Fibroblast of skin of right biceps (primary cell): ENCODE measurements at regions not wholly inside any gene's neighbourhood (a gene's known extent, or its start where the extent isn't known, plus 50 kb on each side); places are given as distances from the start of the nearest gene placed in this dataset.
A peak's percentile ranks its signal among the peaks of the same experiment; 100 is the strongest.

Source experiments
- DNase-seq: peaks from one replicate; pipeline ENCODE4 v3.0.0-alpha.2; 2013

DNA sequence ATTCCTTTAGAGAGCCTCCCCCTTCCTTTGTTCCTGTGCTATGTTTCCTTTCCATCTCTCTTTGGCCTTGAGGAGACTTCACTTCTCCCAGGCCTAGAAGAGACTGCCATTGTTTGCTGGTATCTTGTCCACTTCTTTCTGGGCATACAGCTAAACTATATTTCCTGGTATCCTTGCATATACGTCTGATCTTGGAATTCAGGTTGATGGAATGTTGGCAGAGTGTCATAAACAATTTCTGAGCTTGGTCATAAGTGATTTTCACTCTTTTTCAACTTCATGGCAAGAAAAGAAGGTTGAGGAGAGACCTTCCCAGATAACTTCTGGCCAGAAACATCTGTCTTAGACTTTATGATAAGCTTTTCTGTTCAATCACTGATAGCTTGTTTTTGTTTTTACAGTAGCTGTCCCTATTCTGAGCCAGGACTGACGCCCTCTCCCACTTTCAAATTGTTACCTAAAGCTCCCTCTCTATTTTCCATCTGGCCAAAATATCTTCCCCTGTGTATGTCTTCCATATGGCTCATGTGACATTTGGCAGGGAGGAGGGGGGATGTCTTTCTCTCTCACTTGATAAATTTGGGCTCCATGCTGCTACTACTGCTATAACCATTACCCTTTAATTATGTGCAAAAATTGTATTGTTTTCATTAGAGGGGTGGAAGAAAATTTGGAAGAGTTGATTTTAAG, 457.0 kb downstream of the ADAMTS20 start:
- peak; percentile 35 for DNase-seq

DNA sequence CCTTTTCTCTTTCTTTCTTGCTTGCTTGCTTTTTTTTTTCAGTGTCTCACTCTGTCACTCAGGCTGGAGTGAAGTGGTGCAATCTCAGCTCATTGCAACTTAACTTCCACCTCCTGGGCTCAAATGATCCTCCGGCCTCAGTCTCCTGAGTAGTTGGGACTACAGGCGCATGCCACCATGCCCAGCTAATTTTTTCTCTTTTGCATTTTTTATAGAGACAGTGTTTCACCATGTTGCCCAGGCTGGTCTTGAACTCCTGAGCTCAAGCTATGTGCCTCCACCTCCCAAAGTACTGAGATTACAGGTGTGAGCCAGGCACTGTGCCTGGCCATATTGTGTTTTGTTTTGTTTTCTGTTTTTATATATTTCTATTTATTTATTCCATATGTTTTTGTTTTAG, 461.0 kb downstream of the ADAMTS20 start:
- DNase-seq, result no peak

DNA sequence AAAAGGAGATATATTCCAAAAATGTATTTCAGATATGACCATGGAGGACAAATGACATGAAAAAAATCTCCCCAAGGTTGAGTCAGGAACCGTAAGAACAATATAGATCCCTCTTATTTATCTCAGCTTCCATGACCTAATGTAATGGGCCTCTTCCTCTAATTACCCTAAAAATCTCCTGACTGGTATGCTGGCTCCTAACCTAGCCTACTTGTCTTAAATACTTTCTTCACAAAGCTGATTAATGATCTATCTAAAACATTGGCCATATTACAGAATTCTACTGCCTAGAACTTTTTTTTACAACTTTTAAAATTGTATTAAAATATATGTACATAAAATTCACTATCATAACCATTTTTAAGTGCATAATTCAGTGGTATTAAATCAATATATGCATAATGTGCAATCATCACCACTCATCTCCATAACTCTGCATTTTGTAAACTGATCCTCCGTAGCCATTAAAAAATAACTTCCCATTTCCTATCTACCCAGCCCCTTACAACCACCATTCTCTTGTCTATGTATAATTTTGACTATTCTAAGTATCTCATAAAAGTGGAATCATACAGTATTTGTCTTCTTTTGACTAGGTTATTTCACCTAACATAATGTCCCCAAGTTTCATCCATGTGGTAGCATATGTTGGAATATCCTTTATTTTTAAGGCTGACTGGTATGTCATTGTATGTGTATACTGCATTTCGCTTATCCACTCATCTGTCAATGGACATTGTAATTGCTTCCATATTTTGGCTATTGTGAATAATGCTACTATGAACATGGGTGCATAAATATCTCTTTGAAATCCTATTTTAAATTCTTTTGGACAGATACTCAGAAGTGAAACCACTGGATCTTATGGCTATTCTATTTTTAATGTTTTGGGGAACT, 464.6 kb downstream of the ADAMTS20 start:
- DNase-seq, result no peak

DNA sequence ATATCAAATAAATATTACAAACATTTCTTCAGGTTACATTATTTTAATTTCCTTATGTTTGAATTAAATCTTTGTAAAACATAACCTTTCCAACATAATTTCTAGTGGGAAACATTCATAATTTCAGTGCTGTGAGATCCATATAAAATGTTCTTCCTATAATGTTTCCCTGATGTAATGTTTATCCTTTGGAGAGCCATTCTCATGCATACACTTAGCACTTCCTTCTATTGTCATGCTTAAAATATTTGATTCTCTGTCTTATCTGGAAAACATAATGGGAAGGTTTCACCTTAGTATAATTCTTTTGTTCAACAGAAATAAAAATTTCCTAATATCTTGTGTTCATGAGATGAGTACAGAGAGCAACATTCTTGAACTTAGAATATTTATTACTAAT, 472.5 kb downstream of the ADAMTS20 start:
- no peak for DNase-seq

DNA sequence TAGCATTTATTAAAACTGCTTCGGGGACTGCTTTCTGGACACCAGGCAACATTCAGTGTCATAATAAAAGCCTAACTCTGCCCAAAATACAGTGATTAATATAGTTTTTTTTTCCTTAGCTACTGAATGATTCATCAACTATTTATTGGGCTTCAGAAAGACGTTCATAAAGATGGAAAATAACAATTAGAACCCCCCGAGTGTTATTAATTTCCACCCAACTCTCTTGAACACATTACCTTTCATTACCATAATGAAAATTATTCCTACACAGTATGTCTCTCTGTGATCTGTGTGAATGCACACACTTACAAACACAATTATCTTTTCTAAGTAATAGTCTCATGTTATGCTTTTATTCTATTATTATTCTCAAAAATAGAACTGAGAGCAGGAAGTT, 473.0 kb downstream of the ADAMTS20 start:
- DNase-seq, result no peak

DNA sequence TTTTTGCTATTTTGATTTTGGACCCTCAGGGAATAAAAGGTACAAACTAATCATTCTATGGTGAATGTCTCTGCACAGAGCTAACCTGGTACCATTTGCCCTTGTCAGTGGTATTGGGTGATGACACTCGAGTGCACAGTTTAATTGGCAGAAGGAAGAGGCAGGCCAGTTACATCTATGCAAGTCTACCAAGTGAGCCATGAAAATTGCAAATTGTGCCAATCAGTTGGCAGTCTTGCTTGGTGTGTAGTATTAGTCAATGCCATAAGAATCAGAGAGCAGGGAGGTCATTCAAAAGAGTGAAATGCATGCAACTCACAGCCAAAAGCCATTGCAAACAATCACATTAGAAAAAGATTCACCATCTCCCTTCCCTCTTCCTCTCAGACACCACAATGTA, 479.6 kb downstream of the ADAMTS20 start:
- DNase-seq, result no peak

DNA sequence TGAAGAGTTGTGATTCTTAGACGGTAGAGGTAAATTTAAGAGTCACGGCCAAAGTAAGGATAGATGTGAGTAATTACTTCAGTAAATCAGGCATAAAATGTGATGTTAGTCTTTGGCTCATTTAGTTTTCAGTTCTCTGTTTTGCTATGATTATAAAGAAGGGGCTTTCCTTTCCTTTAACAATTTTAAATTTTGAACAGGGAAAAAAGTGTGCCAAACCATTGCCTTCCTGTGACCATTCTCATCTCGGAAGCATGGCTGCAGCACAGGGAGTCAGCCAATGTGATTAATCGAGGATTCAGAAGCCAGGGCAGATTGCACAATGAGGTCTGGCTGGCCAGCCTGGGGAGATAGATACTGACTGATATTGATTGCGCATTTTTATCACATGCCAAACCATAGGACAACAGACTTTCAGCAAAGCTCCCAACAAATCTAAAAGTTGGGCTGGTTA, 480.2 kb upstream of the PRICKLE1 start:
- DNase-seq, result peak; percentile 14

DNA sequence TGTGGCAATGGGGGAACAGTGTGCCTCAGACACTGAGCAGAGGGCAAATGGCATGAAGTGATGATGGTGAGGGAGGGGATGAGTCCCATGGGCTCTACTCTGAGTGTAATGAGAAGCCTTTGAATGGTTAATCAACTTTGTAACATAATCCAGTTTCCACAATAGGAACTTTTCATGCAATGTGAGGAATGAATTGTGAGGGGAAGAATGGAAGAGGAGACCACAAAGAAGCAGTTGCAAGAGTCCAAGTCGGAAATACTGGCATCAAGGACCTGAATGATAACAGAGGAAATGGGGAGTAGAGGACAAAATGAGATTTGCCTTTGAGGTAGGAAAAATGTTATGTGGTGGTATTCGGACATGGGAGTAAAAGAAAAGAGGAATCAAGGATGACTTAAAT, 476.9 kb upstream of the PRICKLE1 start:
- no peak for DNase-seq

DNA sequence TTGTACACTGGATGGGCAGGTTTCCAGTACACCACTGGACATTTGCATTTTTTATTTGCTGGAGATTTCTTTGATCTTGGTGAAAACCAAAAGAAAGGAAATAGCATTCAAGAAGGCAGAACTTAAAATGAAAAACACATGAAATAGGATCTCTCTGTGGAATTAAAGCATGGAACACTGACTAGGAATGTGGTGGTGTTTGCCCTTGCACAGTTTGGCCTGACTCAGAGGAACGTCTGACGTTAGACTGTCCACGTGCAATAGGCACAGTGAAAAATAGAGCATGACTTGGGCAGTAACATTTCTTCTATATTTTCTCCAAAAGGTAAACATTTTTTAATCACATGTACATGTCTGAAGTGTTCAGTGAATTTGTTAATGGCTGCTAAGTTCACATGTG, 474.1 kb upstream of the PRICKLE1 start:
- DNase-seq, result peak; percentile 63

DNA sequence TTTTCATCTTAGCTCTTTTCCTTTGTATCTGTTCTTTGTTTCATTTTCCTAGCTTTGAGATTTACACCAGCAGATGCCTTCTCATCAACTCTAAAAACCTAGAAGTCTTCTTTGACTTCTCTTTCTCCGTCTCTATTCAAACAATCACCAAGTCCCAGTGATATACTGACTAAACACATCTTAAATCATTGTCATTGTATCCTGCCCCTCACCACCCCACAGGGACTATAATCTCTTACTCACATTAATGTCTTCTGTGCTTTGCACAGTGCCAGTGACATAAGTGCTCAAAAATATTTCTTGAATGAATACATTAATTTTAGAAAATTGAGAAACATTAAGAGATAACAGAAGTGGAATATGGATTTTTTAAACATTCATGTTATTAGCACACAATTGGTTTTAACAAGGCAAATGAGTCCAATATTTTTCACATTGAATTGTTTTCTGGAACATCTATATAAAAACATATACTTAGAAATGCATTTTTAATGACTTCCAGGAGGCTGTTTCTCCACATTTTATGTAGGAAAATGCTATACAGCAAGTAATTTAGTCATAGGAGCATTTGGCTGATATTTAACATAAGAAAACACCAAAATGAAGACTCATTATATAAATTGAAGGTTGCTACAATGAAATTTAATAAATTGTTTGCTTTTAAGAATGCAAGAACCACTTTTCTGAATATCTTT, 472.8 kb upstream of the PRICKLE1 start:
- DNase-seq, result peak; percentile 35

DNA sequence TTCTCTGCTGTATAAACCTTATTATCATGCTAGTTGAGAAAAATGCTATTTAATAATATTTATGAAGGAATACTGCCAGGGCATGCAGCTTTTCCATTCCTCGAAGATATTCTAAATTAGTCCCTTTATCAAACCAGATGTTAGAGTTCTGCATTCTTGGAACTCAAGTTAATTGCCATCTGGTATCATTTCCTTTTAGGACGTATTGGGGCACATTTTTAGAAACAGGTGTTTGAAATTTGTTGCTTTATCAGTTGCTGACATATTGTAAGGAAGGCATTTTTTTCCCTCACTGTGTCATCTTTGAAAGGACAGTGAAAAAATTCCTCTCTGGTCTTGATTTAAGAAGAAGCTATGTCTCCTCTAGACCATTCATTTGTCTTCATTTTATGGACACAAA, 471.2 kb upstream of the PRICKLE1 start:
- no peak for DNase-seq

DNA sequence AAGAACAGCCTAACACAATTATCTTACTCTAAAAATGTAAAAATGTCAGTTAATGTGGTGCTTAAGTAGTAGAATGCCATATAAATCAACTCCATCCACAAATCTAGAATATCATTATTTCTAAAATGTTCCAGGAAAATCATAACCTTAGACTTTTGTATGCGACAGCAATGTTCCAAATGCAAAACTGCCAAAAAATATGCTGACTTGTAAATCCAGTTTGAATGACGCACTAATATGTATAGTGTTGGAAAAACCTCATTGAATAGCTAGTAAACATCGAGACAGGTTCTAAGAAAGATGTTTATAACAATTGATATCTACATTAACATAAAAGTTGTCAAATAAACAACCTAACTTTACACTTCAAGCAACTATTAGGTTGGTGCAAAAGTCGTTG, 469.1 kb upstream of the PRICKLE1 start:
- no peak for DNase-seq

DNA sequence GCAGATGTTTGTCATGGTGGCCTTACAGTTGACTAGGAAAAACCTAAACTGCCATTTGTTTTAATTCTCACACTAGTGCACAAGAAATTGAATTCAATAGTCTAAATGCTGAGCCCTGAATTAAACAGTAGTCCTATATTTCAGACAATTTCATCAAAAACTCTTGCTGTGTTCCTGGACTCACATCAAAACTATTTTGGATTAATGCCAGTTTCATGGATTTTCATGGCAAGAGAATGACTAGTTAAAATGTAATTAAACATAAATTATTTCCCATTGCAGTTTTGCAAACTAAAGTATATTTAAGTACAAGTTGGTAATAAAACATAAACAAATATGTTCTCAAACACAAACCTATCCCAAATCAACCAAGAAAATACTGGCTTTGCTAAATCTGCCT, 468.0 kb upstream of the PRICKLE1 start:
- DNase-seq, result peak; percentile 49

DNA sequence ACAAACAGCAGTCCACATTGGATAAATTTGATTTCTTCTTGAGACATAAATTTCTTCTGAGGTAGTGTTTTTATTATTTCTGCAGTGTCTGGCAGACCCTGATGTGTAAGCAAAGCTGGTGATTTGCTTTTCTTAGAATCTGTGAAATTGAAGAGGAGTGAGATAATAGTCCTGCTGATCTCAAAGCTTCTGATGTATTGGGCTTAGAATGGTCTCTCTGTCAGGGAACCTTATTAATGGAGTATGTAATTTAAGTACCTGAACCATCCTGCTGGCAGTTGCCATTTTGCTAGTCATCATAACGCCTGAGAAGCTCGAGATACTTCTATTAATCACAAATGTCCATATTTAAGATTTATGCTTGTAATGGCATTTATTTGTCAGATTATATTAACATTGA, 464.5 kb upstream of the PRICKLE1 start:
- no peak for DNase-seq

DNA sequence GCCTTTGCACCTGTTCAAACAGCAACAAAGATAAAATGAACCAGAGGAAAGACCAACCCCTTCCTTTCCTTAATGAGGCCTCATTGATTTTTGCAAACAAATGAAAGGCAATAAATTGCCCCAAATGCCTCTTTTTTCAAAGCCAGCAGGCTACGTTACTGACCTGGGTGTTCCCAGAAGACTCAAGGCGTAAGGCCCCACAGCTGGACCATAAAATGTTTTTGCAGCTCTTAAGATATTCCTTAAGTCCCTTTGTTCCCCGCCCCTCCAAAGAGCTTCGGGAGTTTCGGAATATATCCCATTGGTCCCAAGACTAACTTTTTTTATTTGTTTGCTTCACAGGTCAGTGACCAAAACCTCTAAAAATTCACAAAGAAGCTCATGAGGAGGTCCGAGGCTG, 462.9 kb upstream of the PRICKLE1 start:
- no peak for DNase-seq

DNA sequence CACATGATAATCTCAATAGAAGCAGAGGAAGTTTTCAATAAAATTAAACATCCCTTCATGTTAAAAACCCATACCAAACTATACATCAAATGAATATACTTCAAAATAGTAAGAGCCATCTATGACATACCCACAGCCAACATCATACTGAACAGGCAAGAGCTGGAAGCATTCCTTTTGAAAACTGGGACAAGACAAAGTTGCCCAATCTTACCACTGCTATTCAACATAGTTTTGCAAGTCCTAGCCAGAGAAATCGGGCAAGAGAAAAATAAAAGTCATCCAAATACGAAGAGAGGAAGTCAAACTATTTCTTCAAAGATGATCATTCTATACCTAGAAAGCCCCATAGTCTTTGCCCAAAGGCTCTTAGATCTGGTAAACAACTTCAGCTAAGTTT, 454.7 kb upstream of the PRICKLE1 start:
- no peak for DNase-seq

DNA sequence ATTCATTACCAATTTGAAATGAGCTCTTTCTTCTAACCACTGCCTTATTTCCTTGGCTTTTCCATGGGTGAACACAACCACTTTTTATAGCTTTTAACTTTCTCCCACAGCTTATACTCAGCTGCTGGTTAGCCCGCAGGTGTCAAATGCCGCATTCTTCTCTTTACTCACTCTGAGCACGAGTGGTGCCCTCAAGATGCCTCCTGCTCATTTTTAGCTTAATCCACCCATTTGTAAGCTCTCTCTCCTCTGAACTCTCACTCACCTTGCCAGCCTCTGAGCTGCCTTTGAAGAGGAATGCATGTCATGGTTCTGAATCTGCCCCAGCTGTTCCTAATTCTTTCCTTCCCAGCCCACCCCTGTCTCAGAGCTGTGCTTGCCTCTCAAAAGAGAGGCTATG, 449.4 kb upstream of the PRICKLE1 start:
- DNase-seq, result no peak

DNA sequence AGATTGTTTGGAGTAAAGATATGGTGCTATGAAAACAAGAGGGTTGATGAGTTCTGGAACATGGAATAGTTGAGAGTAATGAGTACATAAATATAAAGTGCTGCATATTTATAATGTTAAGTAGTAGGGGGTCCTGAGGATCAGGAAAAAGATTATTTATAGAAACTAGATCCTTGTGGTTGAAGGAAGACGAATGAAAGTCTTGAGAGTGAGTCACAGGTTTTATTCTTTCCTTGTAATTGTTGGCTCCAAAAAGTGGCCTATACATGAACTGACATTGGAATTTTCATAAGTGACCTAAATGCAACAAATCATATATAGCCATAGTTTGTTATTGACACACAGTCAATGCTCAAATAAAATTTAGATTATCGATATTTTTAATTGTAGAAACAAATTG, 440.4 kb upstream of the PRICKLE1 start:
- DNase-seq, result peak; percentile 52

DNA sequence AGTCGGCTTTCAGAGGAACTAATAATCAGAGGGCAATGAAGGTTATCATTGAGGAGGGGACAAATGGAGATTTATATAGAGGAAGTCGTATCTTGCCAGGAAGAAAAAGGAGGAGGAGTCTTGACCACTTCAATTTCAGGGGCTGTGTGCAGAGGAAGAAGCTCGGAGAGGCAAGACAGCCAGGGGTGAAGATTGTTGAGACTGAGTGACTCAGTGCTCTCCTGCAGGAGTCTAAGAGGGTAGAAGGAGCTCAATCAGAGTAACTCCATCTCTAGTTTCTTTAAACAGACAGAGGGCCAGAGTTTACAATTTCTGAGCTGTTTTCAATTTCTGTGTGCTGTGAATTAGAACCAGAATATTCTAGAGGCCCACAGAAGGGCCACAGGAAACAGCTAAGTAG, 439.3 kb upstream of the PRICKLE1 start:
- DNase-seq, result peak; percentile 17

DNA sequence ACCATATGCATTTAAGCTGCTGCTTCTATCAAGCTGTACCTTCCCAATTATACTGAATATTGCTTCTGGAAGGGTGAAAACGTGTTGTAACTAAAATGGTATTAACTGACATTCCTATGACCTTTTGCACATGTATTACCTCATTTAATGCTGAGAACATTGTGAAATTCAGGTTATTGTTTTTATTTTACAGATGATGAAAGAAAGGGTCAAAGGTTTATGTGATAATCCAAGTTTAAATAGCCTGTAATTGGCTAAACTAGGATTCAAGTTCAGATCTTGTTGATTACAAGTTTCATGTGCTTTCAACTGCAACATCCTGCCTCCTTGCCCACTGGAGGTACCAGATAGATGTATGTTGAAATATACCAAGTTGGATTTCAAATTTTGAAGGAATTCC, 433.3 kb upstream of the PRICKLE1 start:
- DNase-seq, result no peak

DNA sequence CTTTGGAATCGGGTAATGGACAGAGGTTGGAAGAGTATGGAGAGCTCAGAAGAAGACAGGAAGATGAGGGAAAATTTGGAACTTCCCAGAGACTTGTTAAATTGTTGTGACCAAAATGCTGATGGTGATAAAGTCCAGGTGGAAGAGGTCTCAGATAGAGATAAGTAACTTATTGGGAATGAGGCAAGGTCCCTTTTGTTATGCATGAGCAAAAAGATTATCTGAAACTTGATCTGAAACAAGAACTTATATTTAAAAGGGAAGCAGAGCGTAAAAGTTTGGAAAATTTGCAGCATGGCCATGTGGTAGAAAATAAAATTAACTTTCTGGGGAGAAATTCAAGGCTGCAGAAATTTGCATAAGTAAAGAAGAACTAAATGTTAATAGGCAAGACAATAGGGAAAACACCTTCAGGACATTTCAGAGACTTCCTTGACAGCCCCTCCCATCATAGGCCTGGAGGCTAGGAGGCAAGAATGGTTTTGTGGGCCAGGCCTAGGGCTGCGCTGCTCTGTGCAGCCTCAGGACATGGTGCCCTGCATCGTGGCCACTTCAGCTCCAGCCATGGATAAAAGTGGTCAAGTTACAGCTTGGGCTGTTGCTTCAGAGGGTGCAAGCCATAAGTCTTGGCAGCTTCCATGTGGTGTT, 425.7 kb upstream of the PRICKLE1 start:
- no peak for DNase-seq

DNA sequence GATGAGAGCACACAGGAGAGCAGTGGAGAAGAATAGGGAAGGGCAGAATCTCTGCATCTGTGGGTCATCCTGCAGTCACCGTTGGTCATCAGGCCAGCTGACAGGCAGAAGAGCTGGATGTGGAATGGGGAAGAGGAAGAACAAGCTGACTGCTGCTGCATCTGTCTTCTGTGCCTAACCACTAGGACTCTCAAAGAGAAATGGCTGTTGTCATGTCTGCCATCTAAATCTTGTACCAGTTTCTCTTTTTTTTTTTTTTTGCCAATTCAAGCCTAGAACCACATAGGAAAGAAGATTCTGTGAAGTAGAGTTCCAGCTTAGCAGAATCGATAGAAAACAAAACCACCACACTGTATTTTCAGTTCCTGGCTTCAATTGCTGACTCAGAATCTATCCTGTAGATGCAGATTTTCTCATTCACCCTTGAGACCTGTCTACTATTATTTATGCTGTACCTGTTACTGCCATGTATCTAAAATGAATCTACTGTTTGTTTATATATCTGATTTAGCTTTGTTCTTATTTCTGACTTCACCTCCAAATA, 421.9 kb upstream of the PRICKLE1 start:
- no peak for DNase-seq

DNA sequence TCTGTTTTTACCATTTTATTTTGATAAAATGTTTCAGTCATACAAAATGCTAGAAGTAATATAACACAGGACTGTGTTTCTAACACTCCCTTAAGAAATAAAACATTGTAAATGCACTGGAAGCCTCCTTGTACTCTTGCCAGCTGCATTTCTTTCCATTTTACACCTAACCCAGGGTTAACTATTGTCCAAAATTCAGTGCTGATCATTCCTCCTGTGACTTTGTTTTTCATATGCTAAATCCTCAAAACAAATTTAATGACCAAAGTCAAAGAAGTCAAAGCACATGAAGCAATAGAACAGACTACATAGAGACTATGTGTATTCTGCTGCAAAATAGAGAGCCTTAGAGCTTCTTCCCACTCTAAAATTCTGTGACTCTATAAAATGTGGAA, 420.3 kb upstream of the PRICKLE1 start:
- no peak for DNase-seq
